Mammary epithelial cell (primary cell): ENCODE measurements at regions not wholly inside any gene's neighbourhood (a gene's known extent, or its start where the extent isn't known, plus 50 kb on each side); places are given as distances from the start of the nearest gene placed in this dataset.

Experiments
- EZH2 ChIP-seq: IDR thresholded peaks from 2 replicates; pipeline ENCODE4 v1.6.1; 2012; ENCODE audit warnings: low read length, inconsistent platforms, borderline replicate concordance
- TF ChIP-seq, protein P1 (sequence below), 2 donors: IDR thresholded peaks in 1 of 2; conservative IDR thresholded peaks in 1 of 2; 2 replicates each; pipeline ENCODE4 v1.5.1; 2011 to 2012; ENCODE audit warnings: inconsistent platforms in 2 of 2, low read length in 2 of 2, mild to moderate bottlenecking in 2 of 2, control low read depth in 1 of 2, low read depth in 1 of 2; ENCODE audit not compliant: insufficient read depth in 1 of 2; ENCODE audit errors: extremely low read depth in 1 of 2

DNA sequence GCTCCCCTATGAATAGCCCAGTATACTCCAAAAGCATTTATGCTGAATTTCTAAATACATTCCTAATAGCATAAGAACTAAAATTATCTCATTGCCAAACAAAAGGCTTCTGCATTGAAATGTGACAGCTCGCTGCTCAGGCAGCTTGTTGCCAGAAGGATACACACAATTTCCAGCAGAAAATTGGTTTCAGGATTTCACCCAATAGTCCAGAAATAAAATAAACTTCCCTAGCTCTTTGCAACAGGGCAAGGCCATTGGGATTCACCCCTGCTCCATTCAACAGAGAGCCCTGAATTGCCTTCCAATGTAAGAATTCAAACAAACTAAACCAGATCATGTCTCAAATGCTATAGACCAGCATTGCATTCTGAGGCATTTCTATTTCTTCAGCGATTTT is 70.7 kb downstream of the RBM43 start:
- TF ChIP-seq, protein P1, sequence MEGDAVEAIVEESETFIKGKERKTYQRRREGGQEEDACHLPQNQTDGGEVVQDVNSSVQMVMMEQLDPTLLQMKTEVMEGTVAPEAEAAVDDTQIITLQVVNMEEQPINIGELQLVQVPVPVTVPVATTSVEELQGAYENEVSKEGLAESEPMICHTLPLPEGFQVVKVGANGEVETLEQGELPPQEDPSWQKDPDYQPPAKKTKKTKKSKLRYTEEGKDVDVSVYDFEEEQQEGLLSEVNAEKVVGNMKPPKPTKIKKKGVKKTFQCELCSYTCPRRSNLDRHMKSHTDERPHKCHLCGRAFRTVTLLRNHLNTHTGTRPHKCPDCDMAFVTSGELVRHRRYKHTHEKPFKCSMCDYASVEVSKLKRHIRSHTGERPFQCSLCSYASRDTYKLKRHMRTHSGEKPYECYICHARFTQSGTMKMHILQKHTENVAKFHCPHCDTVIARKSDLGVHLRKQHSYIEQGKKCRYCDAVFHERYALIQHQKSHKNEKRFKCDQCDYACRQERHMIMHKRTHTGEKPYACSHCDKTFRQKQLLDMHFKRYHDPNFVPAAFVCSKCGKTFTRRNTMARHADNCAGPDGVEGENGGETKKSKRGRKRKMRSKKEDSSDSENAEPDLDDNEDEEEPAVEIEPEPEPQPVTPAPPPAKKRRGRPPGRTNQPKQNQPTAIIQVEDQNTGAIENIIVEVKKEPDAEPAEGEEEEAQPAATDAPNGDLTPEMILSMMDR (conservative IDR thresholded peaks at IDR 0.05 in 1 of 2, IDR thresholded peaks at IDR 0.05 in 1 of 2; ENCODE audit: extremely low read depth in 1 of 2, insufficient read depth in 1 of 2, low read depth in 1 of 2, low read length in 2 of 2): no peak
- TF ChIP-seq EZH2: no peak
